NCI-H526 (cell line): ENCODE measurements at regions not wholly inside any gene's neighbourhood (a gene's known extent, or its start where the extent isn't known, plus 50 kb on each side); places are given as distances from the start of the nearest gene placed in this dataset.

Source experiments
- DNase-seq, 2 experiments: peaks; one replicate each; lab custom pipeline; 2025; lab: John Stamatoyannopoulos, UW

- no peak for DNase-seq
Observed at GRCh38 chr13:46968450-46968849, 71.6 kb upstream of the HTR2A start.

GRCh38 chr13:46964789-46965527, 68.1 kb upstream of the HTR2A start:
- DNase-seq, result no peak

- DNase-seq, result no peak
Observed at GRCh38 chr13:46963904-46964303, 67.1 kb upstream of the HTR2A start.

- peak in 1 of 2 experiments; percentile 8 for DNase-seq
Observed at GRCh38 chr13:46962281-46962941, 65.6 kb upstream of the HTR2A start.

- no peak for DNase-seq
Observed at GRCh38 chr13:46961719-46962118, 64.9 kb upstream of the HTR2A start.

GRCh38 chr13:46953941-46954340, 57.1 kb upstream of the HTR2A start:
- DNase-seq, result no peak

GRCh38 chr13:46953331-46953730, 56.5 kb upstream of the HTR2A start:
- no peak for DNase-seq

GRCh38 chr13:46951516-46951915, 54.7 kb upstream of the HTR2A start:
- DNase-seq, result no peak

GRCh38 chr13:46949211-46949610, 52.4 kb upstream of the HTR2A start:
- no peak for DNase-seq

- no peak for DNase-seq
Observed at GRCh38 chr13:46948338-46948737, 51.5 kb upstream of the HTR2A start.

GRCh38 chr13:46947425-46948191, 50.8 kb upstream of the HTR2A start:
- DNase-seq, result no peak
